Stimulated activated CD4-positive, alpha-beta T cell treated with anti-CD3 and anti-CD28 coated beads, Interleukin-2, amount 100 ng/mL, for 48 hours (primary cell): ENCODE measurements at regions not wholly inside any gene's neighbourhood (a gene's known extent, or its start where the extent isn't known, plus 50 kb on each side); places are given as distances from the start of the nearest gene placed in this dataset.

Source experiments
- DNase-seq, 2 donors: peaks; one replicate each; pipeline ENCODE4 v3.0.0-alpha.2; 2020

- no peak for DNase-seq
Observed at GRCh38 chr3:15952543-15953175, 154.9 kb upstream of the ANKRD28 start.

GRCh38 chr3:15953841-15954240 is 156.1 kb upstream of the ANKRD28 start:
- DNase-seq: no peak

GRCh38 chr3:15955968-15956367 is 158.2 kb upstream of the ANKRD28 start:
- DNase-seq: no peak

- DNase-seq: no peak
Observed at GRCh38 chr3:15958692-15959433, 161.1 kb upstream of the ANKRD28 start.

GRCh38 chr3:15959434-15959811 is 161.6 kb upstream of the ANKRD28 start:
- no peak for DNase-seq

- no peak for DNase-seq
Observed at GRCh38 chr3:15964605-15965442, 167.0 kb upstream of the ANKRD28 start.

- no peak for DNase-seq
Observed at GRCh38 chr3:15967577-15967976, 169.8 kb upstream of the ANKRD28 start.

GRCh38 chr3:15969874-15970640 is 172.3 kb upstream of the ANKRD28 start:
- DNase-seq: no peak

GRCh38 chr3:15973414-15973813 is 175.6 kb upstream of the ANKRD28 start:
- no peak for DNase-seq

GRCh38 chr3:15973940-15974339 is 176.2 kb upstream of the ANKRD28 start:
- no peak for DNase-seq

- no peak for DNase-seq
Observed at GRCh38 chr3:15974647-15975046, 176.9 kb upstream of the ANKRD28 start.

GRCh38 chr3:15976524-15976923 is 178.7 kb upstream of the ANKRD28 start:
- no peak for DNase-seq

GRCh38 chr3:15977090-15977489 is 179.3 kb upstream of the ANKRD28 start:
- DNase-seq: no peak

GRCh38 chr3:15977598-15978232 is 179.9 kb upstream of the ANKRD28 start:
- DNase-seq: no peak

- no peak for DNase-seq
Observed at GRCh38 chr3:15978801-15979200, 181.0 kb upstream of the ANKRD28 start.

GRCh38 chr3:15979495-15979894 is 181.7 kb upstream of the ANKRD28 start:
- no peak for DNase-seq

- no peak for DNase-seq
Observed at GRCh38 chr3:15979900-15980299, 182.1 kb upstream of the ANKRD28 start.

- no peak for DNase-seq
Observed at GRCh38 chr3:15982243-15982642, 184.5 kb upstream of the ANKRD28 start.

GRCh38 chr3:15982667-15983196 is 185.0 kb upstream of the ANKRD28 start:
- DNase-seq: no peak

- no peak for DNase-seq
Observed at GRCh38 chr3:15983232-15983631, 185.5 kb upstream of the ANKRD28 start.

- no peak for DNase-seq
Observed at GRCh38 chr3:15983693-15984092, 185.9 kb upstream of the ANKRD28 start.

- DNase-seq: no peak
Observed at GRCh38 chr3:15989419-15989818, 185.1 kb upstream of the GALNT15 start.
